Kidney glomerular epithelial cell (primary cell): ENCODE measurements at regions not wholly inside any gene's neighbourhood (a gene's known extent, or its start where the extent isn't known, plus 50 kb on each side); places are given as distances from the start of the nearest gene placed in this dataset.

ENCODE experiments used
- DNase-seq: peaks from one replicate; lab custom pipeline; 2025; lab: John Stamatoyannopoulos, UW

DNA sequence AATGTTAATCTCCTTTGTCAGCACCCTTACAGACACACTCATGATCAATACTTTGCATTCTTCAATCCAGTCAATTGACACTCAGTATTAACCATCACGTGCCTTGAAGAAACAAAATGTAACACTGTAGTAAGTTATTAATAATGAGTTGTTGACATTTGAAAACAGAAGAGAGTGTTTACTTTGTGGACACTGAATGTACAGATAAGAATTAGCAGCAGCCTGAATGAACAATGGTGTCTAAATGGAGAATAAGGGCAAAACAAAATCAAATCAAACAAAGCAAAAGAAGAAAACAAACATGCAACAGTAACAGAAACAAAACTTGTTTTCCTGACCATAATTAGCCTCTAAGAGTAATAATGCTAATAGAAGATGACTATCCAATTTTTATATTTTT, 1191.1 kb upstream of the MIR17HG start:
- no peak for DNase-seq

DNA sequence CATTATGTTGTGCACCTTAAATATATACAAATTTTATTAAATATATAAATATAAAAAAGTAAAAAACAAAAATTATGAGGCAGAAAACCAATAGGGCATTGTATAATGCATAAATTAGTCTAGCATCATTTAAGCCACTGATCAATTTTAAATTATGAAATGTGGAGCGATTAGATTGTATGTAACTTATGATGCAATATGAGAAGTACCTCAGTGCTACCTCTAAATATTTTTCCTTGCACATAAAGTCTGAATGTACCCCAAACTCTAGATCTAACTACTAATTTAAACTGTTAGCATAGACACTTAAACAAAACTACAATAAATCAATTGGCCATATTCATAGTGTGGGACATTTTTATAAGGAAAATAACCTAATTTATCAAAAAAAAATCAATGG, 1178.5 kb upstream of the MIR17HG start:
- no peak for DNase-seq

DNA sequence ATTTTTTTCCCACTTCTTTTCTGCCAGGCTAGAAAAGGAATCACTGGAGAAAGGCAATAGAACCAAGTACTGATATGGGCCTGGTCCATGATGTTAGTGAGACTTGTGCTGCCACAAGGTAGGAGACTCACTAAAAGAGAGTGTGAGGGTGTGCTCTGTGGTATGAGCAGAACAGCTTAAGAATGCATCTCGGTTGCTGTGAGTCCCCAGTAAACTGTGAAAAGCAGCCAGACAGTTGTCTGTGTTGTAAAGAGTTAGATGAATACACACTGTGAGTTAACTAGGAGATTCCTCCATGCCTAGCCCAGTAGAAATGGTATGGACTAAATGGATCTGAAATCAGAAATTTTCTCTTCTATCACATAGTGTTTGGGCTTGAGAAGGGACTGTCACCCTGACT, 1177.3 kb upstream of the MIR17HG start:
- DNase-seq = no peak

DNA sequence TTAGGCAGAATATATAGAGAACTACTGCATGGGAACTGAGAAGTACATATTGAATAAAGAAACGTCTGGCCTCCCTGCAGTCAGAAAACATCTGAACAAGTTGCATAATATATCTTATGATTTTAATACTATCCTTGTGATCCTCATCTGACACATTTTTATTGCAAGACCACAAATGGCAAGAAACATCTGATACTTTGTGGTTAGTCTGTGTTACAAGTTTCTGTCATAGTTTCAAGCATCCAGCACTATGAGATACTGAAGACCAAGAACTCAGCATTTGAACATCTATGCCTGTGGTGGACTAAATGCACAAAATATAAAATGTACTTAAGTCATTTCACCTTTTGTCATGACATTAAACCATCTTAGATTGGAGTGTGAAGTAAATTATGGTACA, 1175.8 kb upstream of the MIR17HG start:
- DNase-seq = no peak

DNA sequence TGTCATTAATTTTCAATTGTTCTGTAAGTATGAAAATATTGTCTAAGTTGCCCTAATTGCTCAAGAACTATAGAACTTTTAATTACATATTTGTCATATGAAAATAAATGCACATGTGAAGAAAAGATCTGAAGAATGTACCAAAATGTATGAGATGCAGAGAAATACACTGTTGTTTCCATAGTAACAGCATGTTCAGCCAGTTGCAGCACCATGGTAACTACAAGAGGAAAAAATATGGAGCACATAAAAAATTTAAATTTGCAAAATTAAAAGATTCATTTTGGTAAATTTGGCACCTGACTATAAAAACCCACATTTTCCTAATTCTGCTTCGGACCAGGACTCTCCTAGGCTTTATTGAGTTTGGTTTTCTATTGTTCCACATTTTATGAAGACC, 1170.0 kb upstream of the MIR17HG start:
- DNase-seq = no peak

DNA sequence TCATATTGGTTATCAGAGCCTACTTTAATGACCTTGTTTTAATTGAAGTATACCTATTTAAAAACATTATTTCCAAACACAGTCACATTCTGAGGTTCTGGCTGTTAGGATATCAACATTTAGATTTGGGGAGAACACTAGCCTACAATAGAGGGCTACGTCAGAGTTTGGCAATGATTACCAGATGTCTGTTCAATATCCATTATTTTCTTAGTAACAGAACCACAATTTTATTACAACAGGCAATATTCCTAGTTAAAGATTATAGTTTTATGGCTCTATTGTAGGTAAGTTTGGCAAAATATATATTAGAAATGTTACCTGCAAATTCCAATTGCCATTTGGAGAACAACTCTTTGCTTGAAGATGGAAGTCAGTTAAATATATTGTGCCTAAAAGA, 1163.1 kb upstream of the MIR17HG start:
- no peak for DNase-seq

DNA sequence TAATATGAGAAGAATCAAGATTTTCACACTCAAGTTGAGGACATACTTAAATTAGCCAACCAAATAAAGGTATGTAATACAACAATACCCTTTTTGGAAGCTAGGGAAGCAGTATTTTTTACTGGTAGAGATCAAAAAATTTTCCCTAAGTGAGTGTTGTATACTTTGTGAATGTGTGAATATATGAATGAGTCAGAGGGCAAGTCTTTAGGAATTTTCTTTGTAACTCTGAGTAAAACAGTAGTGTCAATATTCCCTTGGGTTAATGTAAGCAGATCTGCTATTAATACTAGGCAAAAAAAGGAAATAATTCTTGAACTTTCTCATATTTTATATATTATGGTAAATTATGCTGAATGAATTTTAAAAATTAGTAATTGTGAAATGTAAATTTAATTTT, 1161.8 kb upstream of the MIR17HG start:
- no peak for DNase-seq

DNA sequence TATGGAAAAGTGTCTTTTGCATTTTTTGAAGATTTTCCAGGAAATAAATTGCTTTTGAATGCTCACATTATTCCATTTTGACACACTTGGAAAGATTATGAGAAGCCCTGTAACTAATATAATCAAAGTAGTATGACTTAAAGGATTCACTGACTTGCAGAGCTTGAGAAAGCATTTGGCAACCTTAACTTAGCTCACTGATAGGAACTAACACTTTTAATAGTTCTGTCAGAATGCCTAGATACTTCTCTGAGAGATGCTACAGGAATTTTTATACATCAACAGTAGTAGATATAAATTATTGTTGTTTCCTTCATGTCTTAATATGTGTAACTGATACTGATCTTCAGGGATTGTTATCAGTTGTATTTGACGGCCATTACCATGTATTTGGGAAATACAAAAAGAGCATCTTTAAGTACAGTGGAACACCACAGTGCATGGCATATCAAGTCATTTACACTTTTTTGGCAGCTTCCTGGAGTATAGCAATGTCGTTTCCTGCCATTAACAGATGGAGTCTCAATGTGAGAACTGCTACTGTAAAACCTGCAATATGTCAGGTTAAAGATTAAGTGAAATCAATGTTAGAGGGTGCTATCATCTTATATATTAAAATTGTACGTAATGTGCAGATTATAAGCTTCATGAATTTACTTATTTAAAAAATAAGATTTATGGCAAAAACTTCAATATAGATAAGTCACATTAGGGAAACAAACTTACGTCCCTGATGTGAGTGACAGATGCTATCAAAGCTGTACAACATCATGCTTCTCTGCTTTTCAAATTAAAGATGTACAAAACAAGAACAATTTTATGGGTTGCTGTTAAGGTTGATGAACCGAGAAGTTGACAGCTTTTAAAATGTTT, 1159.8 kb upstream of the MIR17HG start:
- DNase-seq = no peak

DNA sequence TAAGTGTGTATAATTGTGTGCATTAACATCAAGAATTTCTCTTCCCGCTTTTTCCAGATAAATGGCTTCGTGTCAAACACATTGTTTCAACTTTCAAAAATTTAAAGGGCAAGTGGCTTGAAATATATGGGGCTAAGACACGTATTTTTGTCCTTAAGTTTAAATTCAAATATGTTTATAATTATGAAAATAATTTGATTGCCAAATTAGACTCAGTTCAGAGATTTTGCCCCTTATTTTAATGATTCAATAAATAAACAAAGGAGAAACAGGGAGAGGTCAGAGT, 1159.2 kb upstream of the MIR17HG start:
- DNase-seq = no peak

DNA sequence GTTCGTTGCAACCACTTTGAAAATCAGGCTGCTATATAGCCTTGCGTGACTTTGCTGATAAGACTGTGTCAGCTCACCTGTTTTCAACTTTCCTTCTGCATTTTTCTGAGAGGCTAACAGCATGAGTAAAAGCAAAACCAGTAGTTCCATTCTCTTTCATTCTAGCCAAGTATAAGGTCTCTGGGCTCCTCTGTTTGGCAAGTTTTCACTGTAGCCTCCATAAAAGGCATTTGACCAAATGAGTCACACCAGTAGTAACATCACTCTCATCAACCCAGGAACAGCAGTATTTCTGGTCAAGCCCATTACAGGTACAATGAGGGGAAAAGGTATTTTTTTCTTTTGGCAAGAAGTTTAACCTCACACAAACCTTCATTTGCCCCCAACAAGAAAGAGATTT, 1149.8 kb upstream of the MIR17HG start:
- DNase-seq = no peak

DNA sequence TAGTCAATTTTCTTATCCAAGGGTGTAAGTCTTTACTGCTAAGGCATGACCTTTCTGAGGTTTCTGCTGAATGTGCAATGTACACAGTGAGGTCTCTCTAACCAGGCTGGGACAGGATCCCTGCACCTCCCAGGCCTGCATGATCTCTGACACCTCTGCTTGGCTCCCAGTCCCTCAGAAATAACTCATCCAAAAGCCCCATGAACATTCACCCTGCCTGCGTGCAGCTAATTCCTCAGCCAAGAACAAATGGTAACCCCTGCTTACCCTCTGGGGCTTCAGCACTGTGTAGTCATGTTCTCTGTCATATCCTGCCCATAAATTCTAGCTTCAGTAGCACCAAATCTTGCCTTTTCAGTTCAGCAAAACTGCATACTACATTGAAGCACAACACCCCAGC, 1146.3 kb upstream of the MIR17HG start:
- DNase-seq = no peak

DNA sequence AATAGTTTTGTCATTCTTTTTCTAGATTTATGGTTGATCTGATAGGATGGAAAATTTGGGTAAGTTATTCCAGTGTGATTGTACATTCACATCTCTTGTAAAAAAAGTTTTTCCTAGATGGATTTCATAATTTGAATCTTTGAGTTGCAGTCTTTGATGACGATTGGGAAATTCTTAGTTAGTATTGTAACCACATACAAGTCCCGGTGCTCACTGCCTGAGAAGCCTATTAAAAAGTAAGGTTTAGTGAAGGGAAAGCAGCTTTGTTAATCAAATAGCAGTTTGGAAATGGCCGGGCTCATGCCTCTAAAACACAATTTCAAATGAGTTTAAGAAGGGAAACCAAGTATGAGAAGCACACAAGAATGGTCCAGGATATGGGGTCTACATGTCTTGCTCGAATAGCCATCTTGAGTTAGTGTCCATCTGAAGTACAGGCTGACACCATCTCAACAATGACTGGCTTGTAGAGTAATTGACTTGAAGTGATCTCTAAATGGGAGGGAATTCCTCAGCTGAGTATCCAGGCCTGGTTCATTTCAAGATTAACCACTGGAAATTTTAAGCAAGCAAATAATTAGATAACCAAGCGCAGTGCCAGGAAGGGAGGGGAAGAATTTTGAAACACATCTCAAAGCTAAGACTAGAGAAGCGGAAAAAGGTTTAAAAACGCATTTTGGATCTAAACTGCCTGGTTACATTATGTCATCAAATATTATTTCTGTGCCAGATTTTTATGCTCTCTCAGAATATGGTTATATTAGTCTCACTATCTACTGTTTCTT, 1145.6 kb upstream of the MIR17HG start:
- no peak for DNase-seq

DNA sequence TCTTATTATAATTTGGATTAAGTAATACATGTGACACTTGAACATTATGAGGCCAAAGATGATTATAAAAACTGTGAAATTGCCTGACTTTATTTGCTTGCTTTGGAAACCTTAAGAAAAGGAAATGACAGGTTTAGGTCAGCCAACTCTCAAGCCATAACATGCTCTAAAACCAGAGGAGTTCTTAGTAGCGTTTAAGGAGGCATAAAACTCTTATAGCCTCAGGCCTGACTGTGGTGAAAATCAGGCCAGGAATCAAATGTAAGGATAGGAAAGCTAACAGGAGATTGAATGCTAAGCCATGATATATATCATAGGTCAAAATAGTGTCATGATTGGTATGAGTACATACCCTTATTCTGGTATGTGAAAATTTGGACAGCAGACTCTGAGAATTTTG, 1142.4 kb upstream of the MIR17HG start:
- no peak for DNase-seq

DNA sequence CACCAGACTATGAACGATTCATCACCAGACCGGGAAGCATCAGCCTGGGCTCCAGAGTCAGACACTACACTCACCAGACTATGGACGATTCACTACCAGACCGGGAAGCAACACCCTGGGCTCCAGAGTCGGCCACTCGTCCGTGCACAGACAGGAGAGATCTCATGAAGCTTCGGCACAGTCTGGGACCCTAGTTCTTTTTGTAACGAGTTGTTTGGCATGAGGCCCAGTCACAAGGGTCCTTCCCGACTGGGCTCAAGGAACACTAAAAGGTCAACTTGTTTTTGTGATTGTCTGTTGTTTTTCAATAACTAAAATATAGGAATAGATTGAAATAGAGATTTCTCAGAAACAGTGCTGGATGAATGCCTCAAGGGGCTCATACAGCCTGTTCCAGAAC, 1141.6 kb upstream of the MIR17HG start:
- no peak for DNase-seq

DNA sequence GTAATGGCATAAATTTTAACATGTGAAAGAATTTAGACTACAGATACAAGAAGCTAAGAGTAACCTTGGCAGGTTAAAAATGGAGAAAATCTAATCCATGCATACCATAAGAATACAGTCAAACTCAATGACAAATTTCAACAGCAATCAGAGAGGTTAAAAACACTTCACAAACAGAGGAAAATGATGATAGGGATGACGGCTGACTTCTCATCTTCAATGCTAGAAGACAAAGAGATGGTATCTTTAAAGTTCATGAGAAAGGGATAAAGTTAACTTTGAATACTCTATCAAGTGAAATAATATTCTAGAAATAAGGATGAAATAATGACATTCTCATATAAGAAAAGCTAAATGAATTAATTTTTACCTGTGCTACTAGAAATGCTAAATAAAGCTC, 1130.2 kb upstream of the MIR17HG start:
- no peak for DNase-seq

DNA sequence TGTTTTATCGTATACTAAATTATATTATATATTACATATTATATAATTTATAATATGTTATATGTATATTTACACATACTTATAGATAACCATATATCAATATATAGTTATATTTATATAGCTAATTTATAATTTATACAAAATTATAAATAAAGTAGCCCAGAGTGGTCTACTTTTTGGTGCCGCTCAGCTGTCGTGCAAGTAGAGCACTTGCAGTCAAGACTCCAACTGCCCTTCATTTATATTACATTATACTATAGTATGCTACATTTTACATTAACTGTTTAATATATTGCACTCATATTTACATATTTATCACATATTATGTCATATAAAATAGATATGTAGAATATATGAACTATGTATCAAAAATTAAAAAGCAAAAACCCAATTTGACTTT, 1124.7 kb upstream of the MIR17HG start:
- DNase-seq = no peak

DNA sequence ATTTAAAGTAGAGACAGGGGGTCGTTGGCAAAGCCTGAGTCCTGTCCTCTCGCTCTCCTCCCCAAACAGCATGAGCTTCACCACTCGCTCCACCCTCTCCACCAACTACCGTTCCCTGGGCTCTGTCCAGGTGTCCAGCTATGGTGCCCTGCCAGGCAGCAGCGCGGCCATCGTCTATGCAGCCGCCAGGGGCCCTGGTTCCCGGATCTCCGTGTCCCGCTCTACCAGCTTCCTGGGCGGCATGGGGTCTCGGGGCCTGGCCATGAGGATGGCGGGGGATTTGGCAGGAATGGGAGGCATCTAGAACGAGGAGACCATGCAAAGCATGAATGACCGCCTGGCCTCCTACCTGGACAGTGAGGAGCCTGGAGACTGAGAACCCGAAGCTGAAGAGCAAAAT, 1117.2 kb upstream of the MIR17HG start:
- no peak for DNase-seq

DNA sequence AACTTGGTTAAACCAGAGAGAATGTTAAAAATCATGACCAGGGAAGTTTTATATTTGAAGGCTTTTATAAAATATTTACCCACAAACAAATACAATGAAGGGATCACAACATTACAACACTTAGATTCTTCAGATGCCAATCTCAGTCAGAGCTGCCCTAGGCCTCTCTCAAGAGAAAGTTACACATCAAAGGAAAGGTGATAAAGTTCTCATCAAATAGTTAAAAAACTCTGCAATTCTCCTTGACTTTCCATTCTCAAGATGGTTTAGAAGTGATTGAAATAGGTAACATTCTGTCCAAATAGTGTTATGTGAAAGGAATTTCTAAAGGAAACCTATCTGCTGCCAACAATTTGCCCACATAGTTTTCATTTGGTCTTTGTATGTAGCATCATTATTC, 1115.2 kb upstream of the MIR17HG start:
- DNase-seq = no peak

DNA sequence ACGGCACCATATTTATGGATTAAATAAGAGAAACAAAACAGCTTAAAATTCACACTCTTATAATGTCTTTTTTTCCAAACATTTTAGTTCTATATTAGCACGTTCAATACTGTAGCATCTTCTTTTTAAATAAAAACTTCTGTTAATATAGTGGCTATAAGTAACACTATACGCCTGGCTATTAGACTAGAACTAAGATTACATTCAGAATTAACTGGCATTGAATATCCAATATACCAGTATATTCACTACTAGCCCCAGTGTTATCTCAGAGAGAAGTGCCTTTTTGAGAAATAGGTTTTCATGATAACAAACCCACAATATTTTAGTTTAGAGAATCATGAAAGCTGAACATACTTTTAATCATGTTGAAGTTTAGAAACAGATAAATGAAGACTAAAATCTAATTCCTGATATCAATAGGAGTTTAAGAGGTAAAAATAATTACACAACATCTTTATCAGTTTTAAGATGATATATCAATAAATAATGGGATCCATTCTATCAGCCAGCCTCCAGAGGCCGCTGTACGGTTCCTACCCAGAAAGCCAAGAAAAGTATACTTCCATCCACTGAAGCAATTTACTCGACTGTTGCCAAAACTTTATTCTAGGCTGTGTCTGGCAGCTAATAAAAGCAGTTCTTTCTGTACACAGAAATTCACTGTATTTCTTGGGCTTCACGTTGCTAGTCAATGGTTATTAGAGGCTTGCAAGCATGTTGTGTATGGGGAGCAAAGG, 1113.4 kb upstream of the MIR17HG start:
- DNase-seq = no peak

DNA sequence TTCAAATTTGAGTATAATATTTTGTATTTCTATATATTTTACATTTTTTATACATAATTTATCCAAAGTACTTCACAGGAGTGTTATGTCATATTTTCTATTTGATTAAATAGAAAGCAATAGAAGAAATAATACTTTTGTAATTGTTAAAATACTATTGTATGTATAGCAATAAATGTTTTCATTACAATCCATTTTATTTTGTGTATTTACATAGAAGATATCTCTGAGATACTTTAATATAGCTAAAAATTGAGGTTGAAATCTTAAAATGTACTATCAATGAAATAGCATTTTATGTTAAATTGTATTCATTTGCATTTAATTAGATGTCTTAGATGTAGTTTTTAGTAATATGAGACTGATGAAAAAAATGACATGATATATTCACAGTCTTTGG, 1109.6 kb upstream of the MIR17HG start:
- no peak for DNase-seq

DNA sequence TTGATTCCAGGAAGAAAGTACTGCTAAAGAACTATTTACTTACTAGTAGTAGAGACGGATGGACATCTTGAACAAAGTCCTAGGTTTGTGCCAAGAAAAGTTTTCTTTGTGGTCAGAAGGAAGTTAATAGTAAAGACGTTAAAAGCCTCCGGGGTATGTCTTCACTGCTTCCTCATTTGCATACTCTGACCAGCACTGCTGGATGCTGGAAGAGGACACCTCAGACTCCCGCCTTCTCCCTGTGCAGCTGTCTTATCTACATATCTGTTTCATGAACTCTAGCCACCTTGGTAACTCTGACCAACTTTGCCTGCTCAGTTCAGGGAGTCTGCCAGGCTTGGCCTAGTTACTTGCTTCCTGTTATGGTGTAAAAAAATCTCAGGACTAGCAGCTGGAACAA, 1109.1 kb upstream of the MIR17HG start:
- no peak for DNase-seq

DNA sequence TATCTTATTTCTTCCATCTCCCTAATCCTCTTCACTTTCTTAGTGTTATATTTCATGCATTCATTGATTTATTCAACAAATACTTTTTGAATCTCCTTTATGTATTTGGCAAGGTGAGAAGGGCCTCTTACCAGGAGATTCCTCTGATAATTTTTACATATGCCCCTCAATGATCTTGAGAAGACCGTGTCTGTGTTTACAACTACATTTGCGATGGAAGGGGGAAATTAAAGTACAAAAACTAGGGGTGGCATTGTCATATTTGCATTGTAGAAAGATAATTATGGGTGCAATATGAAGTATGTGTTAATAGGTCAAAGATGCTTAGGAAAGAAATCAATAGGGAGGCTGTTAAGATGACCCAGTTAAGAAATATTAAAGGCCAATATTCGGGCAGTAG, 1108.4 kb upstream of the MIR17HG start:
- DNase-seq = no peak

DNA sequence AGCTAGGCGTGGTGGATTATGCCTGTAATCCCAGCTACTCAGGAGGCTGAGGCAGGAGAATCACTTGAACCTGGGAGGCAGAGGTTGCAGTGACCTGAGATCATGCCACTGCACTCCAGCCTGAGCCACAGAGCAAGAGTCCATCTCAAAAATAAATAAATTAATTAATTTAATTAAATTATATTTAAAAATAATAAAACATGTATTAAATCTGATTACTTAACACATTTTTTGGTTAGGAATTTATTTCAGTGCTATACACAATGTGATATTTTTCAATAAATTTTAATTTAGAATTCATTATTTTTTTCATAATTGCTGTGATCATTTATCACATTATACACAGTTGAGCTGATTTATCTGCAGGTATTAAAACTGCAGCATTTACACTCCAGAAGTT, 1101.5 kb upstream of the MIR17HG start:
- DNase-seq = no peak
